IPS-18a (cell line): ENCODE measurements at regions not wholly inside any gene's neighbourhood (a gene's known extent, or its start where the extent isn't known, plus 50 kb on each side); places are given as distances from the start of the nearest gene placed in this dataset.
"Not testable (repeated sequence)": the region's sequence is repeated elsewhere in the genome, so short reads cannot be mapped to it uniquely, and the experiment has no call there.

Experiments
- H3K27ac ChIP-seq: one replicate; pipeline ENCODE4 v1.5.1; 2013; ENCODE audit warnings: low read length
- H3K27me3 ChIP-seq: one replicate; pipeline ENCODE4 v1.6.1; 2013; ENCODE audit warnings: mild to moderate bottlenecking, low read length; ENCODE audit not compliant: control insufficient read depth, insufficient read depth
- H3K36me3 ChIP-seq: one replicate; pipeline ENCODE4 v1.6.1; 2013; ENCODE audit warnings: low read depth, low read length; ENCODE audit not compliant: control insufficient read depth
- H3K4me1 ChIP-seq: one replicate; pipeline ENCODE4 v1.6.1; 2013; ENCODE audit warnings: low read depth, low read length; ENCODE audit not compliant: control insufficient read depth
- H3K4me3 ChIP-seq: one replicate; pipeline ENCODE4 v1.5.1; 2013; ENCODE audit warnings: low read length
- H3K9ac ChIP-seq: one replicate; pipeline ENCODE4 v1.6.1; 2013; ENCODE audit warnings: mild to moderate bottlenecking, low read length, moderate library complexity
- H3K9me3 ChIP-seq: one replicate; pipeline ENCODE4 v1.6.1; 2013; ENCODE audit warnings: low read depth, low read length; ENCODE audit not compliant: control insufficient read depth

DNA sequence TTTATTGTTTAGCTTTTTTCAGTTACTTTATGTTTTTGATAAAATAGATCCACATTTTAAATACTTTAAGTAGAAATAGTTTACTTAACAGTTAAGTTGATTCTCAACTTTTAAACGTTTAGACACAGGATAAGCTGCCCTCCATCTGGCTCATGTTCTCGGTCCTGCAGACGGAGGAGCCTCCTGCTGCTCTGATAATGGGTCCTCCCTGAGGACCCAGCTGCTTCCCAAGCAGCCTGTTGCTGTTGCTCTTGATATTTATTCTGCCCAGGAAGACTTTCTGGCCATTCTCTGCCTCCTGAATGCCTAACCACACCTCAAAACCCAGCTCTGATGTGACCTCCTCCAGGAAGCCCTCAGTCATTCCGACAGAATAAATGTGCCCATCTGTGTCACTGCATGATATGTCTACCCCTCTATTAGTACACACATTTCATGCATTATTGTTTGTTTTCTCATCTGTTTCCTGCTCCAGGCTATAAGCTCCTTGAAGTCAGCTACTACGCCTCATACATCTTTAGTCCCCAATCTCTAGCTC lies 267.2 kb upstream of the MSX2 start:
- Histone ChIP-seq H3K9me3 (no peaks in the 10 kb centered on the region), H3K27me3 (no peaks in the 10 kb centered on the region), H3K4me3 (no peak overlapping the region), H3K4me1 (peaks cover 7% of the 10 kb centered on the region), H3K9ac (no peak overlapping the region), H3K27ac (no peak overlapping the region), H3K36me3 (no peaks in the 10 kb centered on the region)

DNA sequence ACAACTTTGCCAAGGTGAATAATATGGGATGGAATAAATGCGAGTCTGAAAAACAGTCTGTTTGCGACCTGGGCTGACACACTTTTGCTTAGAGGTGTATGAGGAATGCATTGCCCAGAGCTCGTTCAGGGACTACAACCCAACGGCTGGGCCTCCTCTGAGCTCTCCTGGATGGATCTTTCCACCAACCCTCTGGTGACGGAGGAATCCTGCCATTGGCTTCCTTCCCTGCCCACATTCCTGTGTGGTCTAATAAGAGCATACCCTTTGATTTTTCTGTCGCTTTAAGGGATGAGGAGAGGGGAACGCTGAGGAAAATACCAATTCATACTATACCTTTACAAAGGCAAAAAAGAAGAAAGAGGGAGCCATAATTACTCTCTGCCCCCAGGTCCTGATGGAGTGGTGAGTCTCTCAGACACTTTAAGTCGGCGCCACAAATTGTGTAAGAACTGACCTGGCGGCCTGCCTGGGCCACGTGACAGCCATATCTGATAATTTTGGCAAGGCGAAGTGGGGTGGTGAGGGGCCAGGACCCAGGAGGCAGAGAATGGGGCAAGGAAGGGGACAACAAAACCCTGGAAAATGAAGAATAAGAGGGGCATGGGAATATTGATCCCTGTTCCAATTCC lies 265.2 kb upstream of the MSX2 start:
- H3K4me3 ChIP-seq: no peak overlapping the region
- no peak overlapping the region for H3K9ac ChIP-seq
- no peaks in the 10 kb centered on the region for H3K9me3 ChIP-seq
- H3K36me3 ChIP-seq: no peaks in the 10 kb centered on the region
- peaks cover 7% of the 10 kb centered on the region for H3K4me1 ChIP-seq
- H3K27me3 ChIP-seq: no peaks in the 10 kb centered on the region
- no peak overlapping the region for H3K27ac ChIP-seq

DNA sequence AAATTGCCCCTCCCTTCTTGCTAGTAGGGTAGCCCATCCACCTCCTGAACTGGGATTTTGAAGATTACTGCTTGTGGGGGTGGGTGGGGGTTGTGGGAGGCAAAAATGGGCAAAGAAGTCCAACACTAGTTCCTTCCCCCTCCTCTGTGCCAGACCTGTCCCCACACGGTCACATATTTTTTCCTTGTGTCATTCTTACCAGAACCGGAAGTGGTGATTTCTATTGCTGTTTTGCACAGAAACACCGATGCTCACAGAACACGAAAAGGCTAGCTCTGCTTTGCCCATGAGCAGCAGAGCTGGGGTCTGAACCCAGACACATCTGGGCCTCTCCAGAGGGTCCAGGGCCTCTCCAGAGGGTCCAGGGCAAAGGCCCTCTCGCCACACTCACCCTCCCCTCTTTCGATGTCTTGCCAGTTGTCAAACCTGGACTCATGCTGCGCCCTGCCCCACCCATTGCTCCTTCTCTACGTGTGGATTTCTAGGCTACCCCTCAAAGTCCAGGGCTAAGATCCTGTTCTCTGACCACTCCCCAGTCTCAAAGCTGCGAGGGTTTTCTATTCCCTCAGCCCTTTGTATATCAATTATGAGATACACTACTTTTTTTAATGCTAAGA lies 264.4 kb upstream of the MSX2 start:
- no peak overlapping the region for H3K27ac ChIP-seq
- no peak overlapping the region for H3K4me3 ChIP-seq
- H3K27me3 ChIP-seq: no peaks in the 10 kb centered on the region
- no peaks in the 10 kb centered on the region for H3K9me3 ChIP-seq
- no peaks in the 10 kb centered on the region for H3K36me3 ChIP-seq
- H3K4me1 ChIP-seq: peaks cover 7% of the 10 kb centered on the region
- H3K9ac ChIP-seq: no peak overlapping the region

DNA sequence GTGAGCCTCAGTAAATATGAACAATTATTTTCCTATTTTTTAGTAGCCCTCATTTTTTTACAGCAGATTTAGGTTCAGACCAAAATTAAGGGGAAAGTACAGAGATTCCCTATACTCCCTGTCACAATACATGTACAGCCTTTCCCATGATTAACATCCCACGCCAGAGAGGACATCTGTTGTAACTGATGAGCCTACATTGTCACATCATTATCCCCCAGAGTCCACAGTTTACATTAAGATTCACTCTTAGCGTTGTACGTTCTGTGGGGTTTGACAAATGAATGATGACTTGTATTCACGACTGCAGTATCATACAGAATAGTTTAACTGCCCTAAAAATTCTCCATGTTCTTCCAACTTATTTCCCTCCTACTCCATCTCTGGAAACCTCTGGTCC lies 262.3 kb upstream of the MSX2 start:
- Histone ChIP-seq H3K27me3 (no peaks in the 10 kb centered on the region), H3K36me3 (no peaks in the 10 kb centered on the region), H3K4me1 (peaks cover 7% of the 10 kb centered on the region), H3K27ac (no peak overlapping the region), H3K4me3 (no peak overlapping the region), H3K9me3 (no peaks in the 10 kb centered on the region), H3K9ac (no peak overlapping the region)

DNA sequence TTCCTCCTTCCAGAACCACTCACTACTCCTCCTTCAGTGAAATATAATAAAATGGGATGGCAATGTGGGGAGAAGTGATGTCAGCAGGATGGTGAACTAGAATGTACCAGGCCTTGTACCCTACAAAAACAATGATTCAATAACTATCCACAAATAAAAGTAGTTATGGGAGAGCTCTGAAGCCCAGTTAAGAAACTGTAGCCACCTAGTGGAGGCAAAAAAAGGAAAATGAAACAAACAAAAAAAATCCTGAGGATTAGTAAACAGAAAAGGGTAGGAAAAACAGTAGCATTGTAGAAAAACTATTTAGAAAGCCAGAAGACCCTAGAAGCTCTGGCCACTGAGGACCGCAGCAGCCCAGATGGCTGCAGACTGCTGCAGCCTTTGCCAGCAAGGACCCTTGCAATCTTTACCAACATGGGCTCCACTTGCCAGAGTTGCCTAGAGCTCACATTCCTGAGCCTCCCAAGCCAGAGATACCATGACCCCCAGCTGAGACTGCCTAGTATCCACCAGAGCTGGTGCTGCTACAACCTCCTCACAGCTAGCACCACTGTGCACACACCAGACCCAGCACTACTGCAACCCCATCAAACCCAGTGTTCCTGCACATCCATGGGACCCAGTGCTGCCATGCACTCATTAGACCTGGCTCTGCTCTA lies 259.7 kb upstream of the MSX2 start:
- Histone ChIP-seq H3K27ac (no peak overlapping the region), H3K9ac (no peak overlapping the region), H3K36me3 (no peaks in the 10 kb centered on the region), H3K9me3 (no peaks in the 10 kb centered on the region), H3K4me1 (peaks cover 7% of the 10 kb centered on the region), H3K27me3 (no peaks in the 10 kb centered on the region), H3K4me3 (no peak overlapping the region)

DNA sequence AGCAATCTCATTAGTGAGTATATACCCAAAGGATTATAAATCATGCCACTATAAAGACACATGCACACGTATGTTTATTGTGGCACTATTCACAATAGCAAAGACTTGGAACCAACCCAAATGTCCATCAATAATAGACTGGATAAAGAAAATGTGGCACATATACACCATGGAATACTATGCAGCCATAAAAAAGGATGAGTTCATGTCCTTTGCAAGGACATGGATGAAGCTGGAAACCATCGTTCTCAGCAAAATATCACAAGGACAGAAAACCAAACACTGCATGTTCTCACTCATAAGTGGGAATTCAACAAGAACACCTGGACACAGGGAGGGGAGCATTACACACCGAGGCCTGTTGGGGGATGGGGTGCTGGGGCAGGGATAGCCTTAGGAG lies 252.9 kb upstream of the MSX2 start:
- not testable (repeated sequence) for H3K9me3 ChIP-seq, H3K4me1 ChIP-seq, H3K4me3 ChIP-seq, H3K27ac ChIP-seq, H3K36me3 ChIP-seq, H3K9ac ChIP-seq, H3K27me3 ChIP-seq

DNA sequence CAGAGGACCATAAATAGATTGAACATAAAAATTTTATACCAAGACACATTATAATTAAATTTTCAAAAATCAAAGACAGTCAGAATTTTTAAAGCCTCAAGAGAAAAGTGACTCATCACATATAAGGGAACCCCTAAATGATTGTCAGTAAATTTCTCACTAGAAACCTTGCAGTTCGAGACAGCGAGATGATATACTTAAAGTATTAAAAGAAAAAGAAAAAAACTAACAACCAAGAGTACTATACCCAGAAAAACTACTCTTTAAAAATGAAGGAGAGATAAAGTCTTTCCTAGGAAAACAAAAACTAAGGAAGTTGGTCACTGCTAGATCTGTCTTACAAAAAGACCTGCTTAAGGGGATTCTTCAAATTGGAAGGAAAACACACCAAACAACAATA lies 251.4 kb upstream of the MSX2 start:
- H3K27ac ChIP-seq: no peak overlapping the region
- no peaks in the 10 kb centered on the region for H3K36me3 ChIP-seq
- no peak overlapping the region for H3K4me3 ChIP-seq
- no peaks in the 10 kb centered on the region for H3K4me1 ChIP-seq
- peaks cover 7% of the 10 kb centered on the region for H3K9me3 ChIP-seq
- H3K9ac ChIP-seq: no peak overlapping the region
- no peaks in the 10 kb centered on the region for H3K27me3 ChIP-seq

DNA sequence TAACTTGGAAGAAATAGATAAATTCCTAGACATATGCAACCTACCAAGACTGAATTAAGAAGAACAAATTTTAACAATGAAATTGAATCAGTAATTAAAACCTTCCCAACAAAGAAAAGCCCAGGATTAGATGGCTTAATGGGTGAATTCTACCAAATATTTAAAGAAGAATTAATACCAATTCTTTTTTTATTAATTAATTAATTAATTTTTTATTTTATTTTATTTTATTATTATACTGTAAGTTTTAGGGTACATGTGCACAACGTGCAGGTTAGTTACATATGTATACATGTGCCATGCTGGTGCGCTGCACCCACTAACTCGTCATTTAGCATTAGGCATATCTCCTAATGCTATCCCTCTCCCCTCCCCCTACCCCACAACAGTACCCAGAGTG lies 248.4 kb upstream of the MSX2 start:
- not testable (repeated sequence) for H3K9me3 ChIP-seq, H3K9ac ChIP-seq, H3K36me3 ChIP-seq, H3K4me3 ChIP-seq, H3K4me1 ChIP-seq, H3K27ac ChIP-seq, H3K27me3 ChIP-seq

DNA sequence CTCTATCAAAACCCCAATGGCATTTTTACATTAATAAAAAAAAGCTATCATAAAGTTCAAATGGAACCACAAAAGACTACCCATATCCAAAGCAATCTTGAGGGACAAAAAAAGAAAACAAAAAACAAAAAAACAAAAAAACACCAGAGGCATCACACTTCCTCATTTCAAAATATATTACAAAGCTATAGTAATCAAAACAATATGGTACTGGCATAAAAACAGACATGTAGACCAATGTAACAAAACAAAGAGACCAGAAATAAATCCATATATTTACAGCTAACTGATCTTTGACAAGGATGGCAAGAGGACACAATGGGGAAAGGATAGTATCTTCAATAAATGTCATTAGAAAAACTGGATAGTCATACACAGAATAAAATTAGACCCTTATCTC lies 245.1 kb upstream of the MSX2 start:
- no peaks in the 10 kb centered on the region for H3K27me3 ChIP-seq
- no peaks in the 10 kb centered on the region for H3K4me1 ChIP-seq
- H3K9me3 ChIP-seq: no peaks in the 10 kb centered on the region
- H3K36me3 ChIP-seq: no peaks in the 10 kb centered on the region
- no peak overlapping the region for H3K4me3 ChIP-seq
- H3K27ac ChIP-seq: no peak overlapping the region
- no peak overlapping the region for H3K9ac ChIP-seq

DNA sequence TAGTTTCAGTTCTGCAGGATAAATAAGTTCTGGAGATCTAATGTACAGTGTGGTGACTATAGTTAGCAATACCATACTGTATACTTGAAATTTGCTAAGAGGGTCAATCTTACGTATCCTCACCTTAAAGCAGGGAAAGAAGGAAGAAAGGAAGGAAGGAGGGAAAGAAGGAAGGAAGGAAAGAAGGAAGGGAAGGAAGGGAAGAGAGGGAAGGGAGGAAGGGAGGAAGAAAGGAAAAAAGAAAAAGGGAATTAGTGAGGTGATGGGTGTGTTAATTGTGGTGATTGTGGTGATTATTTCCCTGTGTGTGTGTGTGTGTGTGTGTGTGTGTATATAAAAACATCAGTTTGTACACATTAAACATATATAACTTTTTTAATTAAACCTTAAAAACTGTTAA lies 242.6 kb upstream of the MSX2 start:
- H3K9me3 ChIP-seq: no peaks in the 10 kb centered on the region

DNA sequence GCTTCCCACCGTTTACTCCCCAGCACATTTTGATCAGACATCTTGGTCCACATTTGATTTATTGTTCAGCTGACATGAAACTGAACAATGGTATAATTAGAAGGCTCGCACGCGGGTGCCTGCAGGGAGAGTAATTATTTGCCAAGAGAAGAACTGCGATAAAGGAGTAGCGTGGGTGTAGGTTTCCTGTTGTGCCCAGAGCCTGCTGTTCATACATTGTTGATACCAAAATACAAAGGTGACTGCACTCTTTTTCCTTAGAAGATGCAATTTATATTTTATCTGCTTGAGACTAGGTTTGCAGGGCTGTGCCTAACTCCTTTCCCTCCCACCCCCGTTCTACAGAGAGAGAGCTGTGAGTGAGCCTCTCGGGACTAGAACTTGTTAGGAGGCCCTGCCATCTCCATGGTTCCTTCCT lies 241.8 kb upstream of the MSX2 start:
- Histone ChIP-seq H3K4me3 (no peak overlapping the region), H3K4me1 (no peaks in the 10 kb centered on the region), H3K27me3 (no peaks in the 10 kb centered on the region), H3K9me3 (no peaks in the 10 kb centered on the region), H3K27ac (no peak overlapping the region), H3K36me3 (no peaks in the 10 kb centered on the region), H3K9ac (no peak overlapping the region)

More for the DNA sequence above, 242.6 kb upstream of the MSX2 start:
- Histone ChIP-seq H3K9ac (no peak overlapping the region), H3K27ac (no peak overlapping the region), H3K4me3 (no peak overlapping the region), H3K4me1 (no peaks in the 10 kb centered on the region), H3K36me3 (no peaks in the 10 kb centered on the region), H3K27me3 (no peaks in the 10 kb centered on the region)

DNA sequence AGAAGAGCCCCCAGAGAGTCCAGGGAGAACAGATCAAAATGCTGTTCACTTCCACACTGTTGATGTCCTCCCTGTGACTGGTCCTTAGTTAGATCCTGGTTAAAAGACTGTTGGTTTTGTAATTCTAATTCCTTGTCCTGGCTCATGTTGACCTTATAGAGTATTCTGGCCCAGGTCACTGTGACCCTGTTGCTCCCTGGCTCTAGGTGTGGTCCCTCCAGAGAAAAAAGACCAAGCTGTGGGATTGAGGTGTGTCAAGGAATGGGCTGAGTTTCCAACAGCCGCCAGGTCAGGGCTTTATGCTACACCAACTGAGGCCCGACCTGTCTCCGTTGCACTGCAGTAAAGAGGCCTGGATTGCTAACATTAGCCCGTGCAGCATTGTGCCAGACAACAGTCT lies 241.0 kb upstream of the MSX2 start:
- Histone ChIP-seq H3K27me3 (no peaks in the 10 kb centered on the region), H3K9ac (no peak overlapping the region), H3K36me3 (no peaks in the 10 kb centered on the region), H3K4me3 (no peak overlapping the region), H3K4me1 (no peaks in the 10 kb centered on the region), H3K9me3 (no peaks in the 10 kb centered on the region), H3K27ac (no peak overlapping the region)
